ENCODE measurements at regions not wholly inside any gene's neighbourhood (a gene's known extent, or its start where the extent isn't known, plus 50 kb on each side); places are given as distances from the start of the nearest gene placed in this dataset.
A peak's percentile ranks its signal among the peaks of the same experiment; 100 is the strongest.

DNA sequence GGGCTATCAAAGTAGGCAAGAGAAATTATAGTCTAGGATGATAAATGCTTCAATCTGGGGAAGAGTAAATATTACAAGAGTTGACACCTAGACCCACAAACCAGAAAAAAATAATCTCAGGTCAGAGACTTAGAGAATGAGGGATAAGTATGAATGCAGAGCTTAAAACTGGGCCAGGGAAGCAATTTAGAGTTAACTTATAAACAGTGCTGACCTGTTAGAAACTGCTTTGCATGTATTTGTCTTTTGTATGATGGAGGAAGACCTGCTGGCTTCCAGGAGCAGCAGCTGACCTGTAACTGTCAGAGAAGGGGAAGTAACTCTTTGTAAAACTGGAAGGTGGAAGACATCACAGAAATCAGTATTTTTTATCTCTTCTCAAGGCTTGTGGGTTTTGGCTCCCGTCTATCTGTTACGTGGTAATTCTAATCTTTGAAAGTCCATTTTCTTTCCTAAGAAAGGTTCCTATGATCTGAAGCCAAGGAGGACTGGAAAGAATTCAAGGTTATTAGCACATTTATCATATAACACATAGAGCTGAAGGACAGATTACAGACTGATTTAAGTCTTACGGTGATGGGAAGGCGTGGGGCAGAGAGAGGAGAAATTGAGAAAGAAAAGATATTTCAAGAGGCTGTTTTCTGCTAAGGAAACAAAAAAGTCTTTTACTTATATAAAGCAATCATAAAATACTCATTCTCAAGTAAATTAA is 114.7 kb upstream of the ADAMTS19 start:
- H3K27me3 Mint-ChIP-seq (ENCODE audit: unreplicated experiment), result peaks cover 39% of the 10 kb centered on the region
- no peaks in the 10 kb centered on the region for H3K36me3 Mint-ChIP-seq (ENCODE audit: unreplicated experiment)
- H3K9me3 Mint-ChIP-seq (ENCODE audit: unreplicated experiment), result peaks cover 6% of the 10 kb centered on the region
- H3K27ac Mint-ChIP-seq (ENCODE audit: unreplicated experiment), result no peak overlapping the region
- DNase-seq (ENCODE audit: extremely low spot score, unreplicated experiment), result no peak
- TF ChIP-seq, protein P1, sequence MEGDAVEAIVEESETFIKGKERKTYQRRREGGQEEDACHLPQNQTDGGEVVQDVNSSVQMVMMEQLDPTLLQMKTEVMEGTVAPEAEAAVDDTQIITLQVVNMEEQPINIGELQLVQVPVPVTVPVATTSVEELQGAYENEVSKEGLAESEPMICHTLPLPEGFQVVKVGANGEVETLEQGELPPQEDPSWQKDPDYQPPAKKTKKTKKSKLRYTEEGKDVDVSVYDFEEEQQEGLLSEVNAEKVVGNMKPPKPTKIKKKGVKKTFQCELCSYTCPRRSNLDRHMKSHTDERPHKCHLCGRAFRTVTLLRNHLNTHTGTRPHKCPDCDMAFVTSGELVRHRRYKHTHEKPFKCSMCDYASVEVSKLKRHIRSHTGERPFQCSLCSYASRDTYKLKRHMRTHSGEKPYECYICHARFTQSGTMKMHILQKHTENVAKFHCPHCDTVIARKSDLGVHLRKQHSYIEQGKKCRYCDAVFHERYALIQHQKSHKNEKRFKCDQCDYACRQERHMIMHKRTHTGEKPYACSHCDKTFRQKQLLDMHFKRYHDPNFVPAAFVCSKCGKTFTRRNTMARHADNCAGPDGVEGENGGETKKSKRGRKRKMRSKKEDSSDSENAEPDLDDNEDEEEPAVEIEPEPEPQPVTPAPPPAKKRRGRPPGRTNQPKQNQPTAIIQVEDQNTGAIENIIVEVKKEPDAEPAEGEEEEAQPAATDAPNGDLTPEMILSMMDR (IDR thresholded peaks at IDR 0.05), result no peak
- H3K4me3 Mint-ChIP-seq (ENCODE audit: unreplicated experiment), result no peak overlapping the region
- peaks cover 7% of the 10 kb centered on the region for H3K4me1 Mint-ChIP-seq (ENCODE audit: unreplicated experiment)

DNA sequence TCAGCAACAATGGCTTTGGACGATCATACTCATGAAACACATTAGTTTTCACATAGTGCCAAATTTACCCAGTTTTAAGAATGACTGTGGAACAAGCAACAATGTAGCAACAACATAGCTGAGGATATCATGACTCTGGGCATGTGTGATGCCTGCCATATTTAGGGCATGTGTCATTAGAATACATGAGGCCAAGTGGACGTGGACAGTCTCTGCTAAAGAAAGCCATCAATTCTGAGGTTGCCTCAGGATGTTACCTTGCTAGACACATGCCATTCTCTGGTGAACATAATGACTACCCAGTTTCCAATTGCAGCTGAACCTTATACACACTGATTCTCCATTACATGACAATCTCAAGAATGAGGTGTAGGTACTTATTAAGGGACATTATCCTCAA is 103.3 kb upstream of the ADAMTS19 start:
- Mint-ChIP-seq H3K36me3 (ENCODE audit: unreplicated experiment) (no peaks in the 10 kb centered on the region), H3K27me3 (ENCODE audit: unreplicated experiment) (peaks cover 11% of the 10 kb centered on the region), H3K4me1 (ENCODE audit: unreplicated experiment) (no peaks in the 10 kb centered on the region), H3K27ac (ENCODE audit: unreplicated experiment) (no peak overlapping the region), H3K9me3 (ENCODE audit: unreplicated experiment) (no peaks in the 10 kb centered on the region), H3K4me3 (ENCODE audit: unreplicated experiment) (no peak overlapping the region)
- DNase-seq (ENCODE audit: extremely low spot score, unreplicated experiment), result no peak
- TF ChIP-seq, protein P1 (IDR thresholded peaks at IDR 0.05), result no peak

DNA sequence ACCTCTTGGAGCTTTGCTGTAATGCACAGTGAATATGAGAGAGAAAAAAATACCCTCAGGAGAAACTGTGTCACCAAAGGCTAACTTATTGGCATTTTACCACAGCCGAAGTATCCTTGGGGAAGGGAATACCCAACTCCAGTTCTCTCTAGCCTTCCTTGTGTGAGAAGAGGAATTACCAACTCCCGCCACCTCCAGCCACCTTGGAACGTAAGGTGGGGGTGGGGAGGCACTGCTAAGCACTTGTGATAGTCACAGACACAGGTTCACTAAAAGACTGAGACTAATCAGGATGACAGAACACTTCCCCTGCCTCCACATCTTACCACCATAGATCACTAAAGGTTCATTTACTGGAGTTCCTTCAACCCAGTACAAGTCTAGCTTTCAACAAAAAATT is 102.0 kb upstream of the ADAMTS19 start:
- Mint-ChIP-seq H3K4me1 (ENCODE audit: unreplicated experiment) (peaks cover 4% of the 10 kb centered on the region), H3K4me3 (ENCODE audit: unreplicated experiment) (no peak overlapping the region), H3K27ac (ENCODE audit: unreplicated experiment) (no peak overlapping the region), H3K9me3 (ENCODE audit: unreplicated experiment) (no peaks in the 10 kb centered on the region), H3K36me3 (ENCODE audit: unreplicated experiment) (no peaks in the 10 kb centered on the region), H3K27me3 (ENCODE audit: unreplicated experiment) (peaks cover 11% of the 10 kb centered on the region)
- DNase-seq (ENCODE audit: extremely low spot score, unreplicated experiment), result no peak
- TF ChIP-seq, protein P1 (IDR thresholded peaks at IDR 0.05), result no peak

DNA sequence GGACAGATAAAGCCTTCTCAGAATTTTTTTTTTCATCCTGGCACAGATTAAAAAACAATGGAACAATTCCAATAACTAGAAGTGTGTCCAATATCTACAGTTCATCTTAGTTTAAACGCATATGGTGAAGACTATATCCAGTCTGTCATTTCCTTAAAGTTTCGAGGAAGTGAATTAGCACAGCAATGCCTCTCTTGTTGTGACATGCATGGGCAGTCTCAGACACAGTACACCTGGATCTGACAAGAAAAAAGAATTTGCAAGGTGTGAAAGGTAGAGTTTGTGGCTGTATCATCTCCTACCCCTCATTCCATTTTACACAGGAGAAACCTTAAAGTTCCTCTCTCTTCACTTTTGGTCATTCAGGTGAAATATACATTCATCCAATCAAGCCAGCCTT is 100.6 kb upstream of the ADAMTS19 start:
- DNase-seq (ENCODE audit: extremely low spot score, unreplicated experiment), result no peak
- H3K27ac Mint-ChIP-seq (ENCODE audit: unreplicated experiment), result no peak overlapping the region
- peaks cover 4% of the 10 kb centered on the region for H3K4me1 Mint-ChIP-seq (ENCODE audit: unreplicated experiment)
- H3K9me3 Mint-ChIP-seq (ENCODE audit: unreplicated experiment), result no peaks in the 10 kb centered on the region
- TF ChIP-seq, protein P1 (IDR thresholded peaks at IDR 0.05), result no peak
- peaks cover 8% of the 10 kb centered on the region for H3K27me3 Mint-ChIP-seq (ENCODE audit: unreplicated experiment)
- H3K4me3 Mint-ChIP-seq (ENCODE audit: unreplicated experiment), result no peak overlapping the region
- H3K36me3 Mint-ChIP-seq (ENCODE audit: unreplicated experiment), result no peaks in the 10 kb centered on the region

DNA sequence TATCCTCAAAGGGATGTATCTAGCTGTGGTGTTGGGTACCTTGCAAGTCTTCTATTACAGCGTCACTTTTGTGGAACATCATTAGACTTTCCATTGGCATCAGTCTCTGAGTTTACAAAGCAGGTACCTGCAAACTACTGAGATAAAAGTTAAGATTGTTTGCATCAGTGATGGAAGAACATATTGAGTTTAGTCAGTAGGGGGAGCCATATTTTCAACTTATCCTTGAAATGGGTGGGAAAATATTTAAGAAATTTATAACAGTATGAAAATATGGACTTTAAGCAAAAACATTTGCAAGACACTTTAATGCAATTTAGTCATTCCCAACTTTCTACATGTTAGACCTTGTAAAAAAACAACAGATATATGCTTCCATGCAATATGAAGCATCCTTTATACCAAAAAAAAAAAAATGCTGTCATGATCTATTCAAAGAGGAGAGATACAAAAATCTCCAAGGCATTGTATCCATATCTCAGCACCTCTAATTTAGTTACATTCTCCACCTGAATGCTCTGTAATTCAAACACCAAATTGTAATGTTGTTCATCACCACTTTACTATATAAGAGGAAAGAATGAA is 98.6 kb upstream of the ADAMTS19 start:
- no peaks in the 10 kb centered on the region for H3K36me3 Mint-ChIP-seq (ENCODE audit: unreplicated experiment)
- peaks cover 4% of the 10 kb centered on the region for H3K4me1 Mint-ChIP-seq (ENCODE audit: unreplicated experiment)
- peaks cover 11% of the 10 kb centered on the region for H3K27me3 Mint-ChIP-seq (ENCODE audit: unreplicated experiment)
- DNase-seq (ENCODE audit: extremely low spot score, unreplicated experiment), result no peak
- no peak overlapping the region for H3K4me3 Mint-ChIP-seq (ENCODE audit: unreplicated experiment)
- H3K9me3 Mint-ChIP-seq (ENCODE audit: unreplicated experiment), result peaks cover 14% of the 10 kb centered on the region
- H3K27ac Mint-ChIP-seq (ENCODE audit: unreplicated experiment), result no peak overlapping the region
- TF ChIP-seq, protein P1 (IDR thresholded peaks at IDR 0.05), result peak; percentile 54

All from osteocyte (in vitro differentiated cells).